PC-9 (cell line): ENCODE measurements at regions not wholly inside any gene's neighbourhood (a gene's known extent, or its start where the extent isn't known, plus 50 kb on each side); places are given as distances from the start of the nearest gene placed in this dataset.

Experiments
- EZH2 ChIP-seq: fragments of 200-600 bp; sonication (generic); IDR thresholded peaks from 2 replicates; pipeline ENCODE4 v1.8.0; 2017; ENCODE audit warnings: antibody characterized with exemption, low read depth
- TF ChIP-seq, protein P1 (sequence below): fragments of 200-600 bp; sonication (generic); conservative IDR thresholded peaks from 2 replicates; pipeline ENCODE4 v1.6.1; 2017; ENCODE audit warnings: mixed run types, antibody characterized with exemption, mild to moderate bottlenecking, moderate library complexity

GRCh38 chr6:148269386-148269785 is 73.3 kb upstream of the SASH1 start:
- TF ChIP-seq EZH2, result no peak
- TF ChIP-seq, protein P1, sequence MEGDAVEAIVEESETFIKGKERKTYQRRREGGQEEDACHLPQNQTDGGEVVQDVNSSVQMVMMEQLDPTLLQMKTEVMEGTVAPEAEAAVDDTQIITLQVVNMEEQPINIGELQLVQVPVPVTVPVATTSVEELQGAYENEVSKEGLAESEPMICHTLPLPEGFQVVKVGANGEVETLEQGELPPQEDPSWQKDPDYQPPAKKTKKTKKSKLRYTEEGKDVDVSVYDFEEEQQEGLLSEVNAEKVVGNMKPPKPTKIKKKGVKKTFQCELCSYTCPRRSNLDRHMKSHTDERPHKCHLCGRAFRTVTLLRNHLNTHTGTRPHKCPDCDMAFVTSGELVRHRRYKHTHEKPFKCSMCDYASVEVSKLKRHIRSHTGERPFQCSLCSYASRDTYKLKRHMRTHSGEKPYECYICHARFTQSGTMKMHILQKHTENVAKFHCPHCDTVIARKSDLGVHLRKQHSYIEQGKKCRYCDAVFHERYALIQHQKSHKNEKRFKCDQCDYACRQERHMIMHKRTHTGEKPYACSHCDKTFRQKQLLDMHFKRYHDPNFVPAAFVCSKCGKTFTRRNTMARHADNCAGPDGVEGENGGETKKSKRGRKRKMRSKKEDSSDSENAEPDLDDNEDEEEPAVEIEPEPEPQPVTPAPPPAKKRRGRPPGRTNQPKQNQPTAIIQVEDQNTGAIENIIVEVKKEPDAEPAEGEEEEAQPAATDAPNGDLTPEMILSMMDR, result no peak
